B cell (primary cell): ENCODE measurements at regions not wholly inside any gene's neighbourhood (a gene's known extent, or its start where the extent isn't known, plus 50 kb on each side); places are given as distances from the start of the nearest gene placed in this dataset.

ENCODE experiments used
- EZH2 ChIP-seq: IDR thresholded peaks from 2 replicates; pipeline ENCODE4 v1.6.1; 2012; ENCODE audit warnings: borderline replicate concordance, low read depth, mild to moderate bottlenecking, moderate library complexity, low read length; ENCODE audit not compliant: insufficient read depth, poor library complexity, severe bottlenecking
- TF ChIP-seq, protein P1 (sequence below): fragments of 200-600 bp; IDR thresholded peaks from one replicate; pipeline ENCODE4 v1.8.0; 2022; ENCODE audit warnings: antibody characterized with exemption, mild to moderate bottlenecking

DNA sequence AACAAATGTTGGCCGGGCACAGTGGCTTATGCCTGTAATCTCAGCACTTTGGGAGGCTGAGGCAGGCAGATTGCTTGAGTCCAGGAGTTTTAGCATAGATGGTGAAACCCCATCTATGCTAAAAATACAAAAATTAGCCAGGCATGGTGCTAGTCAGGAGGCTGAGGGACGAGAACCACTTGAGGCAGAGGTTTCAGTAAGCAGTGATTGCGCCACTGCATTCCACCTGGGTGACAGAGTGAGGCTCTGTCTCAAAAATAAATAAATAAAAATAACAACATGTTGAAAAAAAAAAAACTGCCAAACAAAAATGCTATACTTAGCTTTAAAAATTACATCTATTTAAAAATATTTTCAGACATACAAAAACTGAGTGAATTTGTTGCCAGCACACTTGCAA is 374.2 kb upstream of the SMIM31 start:
- TF ChIP-seq, protein P1, sequence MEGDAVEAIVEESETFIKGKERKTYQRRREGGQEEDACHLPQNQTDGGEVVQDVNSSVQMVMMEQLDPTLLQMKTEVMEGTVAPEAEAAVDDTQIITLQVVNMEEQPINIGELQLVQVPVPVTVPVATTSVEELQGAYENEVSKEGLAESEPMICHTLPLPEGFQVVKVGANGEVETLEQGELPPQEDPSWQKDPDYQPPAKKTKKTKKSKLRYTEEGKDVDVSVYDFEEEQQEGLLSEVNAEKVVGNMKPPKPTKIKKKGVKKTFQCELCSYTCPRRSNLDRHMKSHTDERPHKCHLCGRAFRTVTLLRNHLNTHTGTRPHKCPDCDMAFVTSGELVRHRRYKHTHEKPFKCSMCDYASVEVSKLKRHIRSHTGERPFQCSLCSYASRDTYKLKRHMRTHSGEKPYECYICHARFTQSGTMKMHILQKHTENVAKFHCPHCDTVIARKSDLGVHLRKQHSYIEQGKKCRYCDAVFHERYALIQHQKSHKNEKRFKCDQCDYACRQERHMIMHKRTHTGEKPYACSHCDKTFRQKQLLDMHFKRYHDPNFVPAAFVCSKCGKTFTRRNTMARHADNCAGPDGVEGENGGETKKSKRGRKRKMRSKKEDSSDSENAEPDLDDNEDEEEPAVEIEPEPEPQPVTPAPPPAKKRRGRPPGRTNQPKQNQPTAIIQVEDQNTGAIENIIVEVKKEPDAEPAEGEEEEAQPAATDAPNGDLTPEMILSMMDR: no peak
- TF ChIP-seq EZH2: no peak
